ENCODE measurements at regions not wholly inside any gene's neighbourhood (a gene's known extent, or its start where the extent isn't known, plus 50 kb on each side); places are given as distances from the start of the nearest gene placed in this dataset.

DNA sequence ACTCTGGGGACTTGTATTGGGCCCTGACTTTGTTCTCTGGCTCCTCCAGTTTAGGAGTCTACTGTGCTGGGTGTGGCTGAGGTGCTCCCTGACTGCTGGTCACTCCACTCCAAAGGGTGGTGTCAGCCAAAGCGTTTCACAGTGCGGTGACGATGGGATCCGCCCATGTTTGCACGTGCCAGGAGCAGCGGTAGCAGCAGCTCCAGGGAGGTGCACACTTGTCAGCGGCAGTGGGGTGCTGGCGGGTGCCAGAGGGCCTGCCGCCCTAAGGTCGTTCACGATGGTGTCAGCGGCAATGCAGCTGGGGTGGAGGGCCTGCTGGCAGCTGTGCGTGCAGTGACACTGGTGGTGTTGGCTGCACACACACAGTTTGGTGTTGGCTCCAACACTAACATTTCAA, 268.5 kb upstream of the AKR1E2 start:
- no peak for TF ChIP-seq CTCF (IDR thresholded peaks at IDR 0.05; ENCODE audit: insufficient read depth, low read depth, low read length)
- TF ChIP-seq EZH2 (IDR thresholded peaks at IDR 0.05; ENCODE audit: insufficient read depth, low read length) = no peak
